Psoas muscle (tissue), 7 donors: ENCODE measurements at regions not wholly inside any gene's neighbourhood (a gene's known extent, or its start where the extent isn't known, plus 50 kb on each side); places are given as distances from the start of the nearest gene placed in this dataset.
"Not testable (repeated sequence)": the region's sequence is repeated elsewhere in the genome, so short reads cannot be mapped to it uniquely, and the experiment has no call there.

Experiments
- ATAC-seq, 4 donors: fragments of 200-7000 bp; cut with Tn5 transposase; one replicate each; pipeline ENCODE4 v1.9.1; 2020; ENCODE audit warnings: moderate library complexity in 3 of 4, mild to moderate bottlenecking in 2 of 4
- DNase-seq, 2 donors: peaks; one replicate each; pipeline ENCODE4 v3.0.0-alpha.2; 2020
- H3K27ac ChIP-seq: fragments of 200-600 bp; one replicate; pipeline ENCODE4 v1.8.0; 2022
- H3K27me3 ChIP-seq, 3 donors: fragments of 200-600 bp in 1 of 3; one replicate each; pipeline versions ENCODE4 v1.6.1 to v1.8.0; 2013 to 2022; ENCODE audit warnings: low read length in 2 of 3, mild to moderate bottlenecking in 2 of 3, moderate library complexity in 1 of 3; ENCODE audit not compliant: insufficient read depth in 3 of 3
- H3K36me3 ChIP-seq, 2 donors: fragments of 200-600 bp in 1 of 2; one replicate each; pipeline versions ENCODE4 v1.6.1 to v1.8.0; 2013 to 2022; ENCODE audit warnings: low read depth in 1 of 2, mild to moderate bottlenecking in 1 of 2, moderate library complexity in 1 of 2; ENCODE audit not compliant: insufficient read depth in 1 of 2
- H3K4me1 ChIP-seq: fragments of 200-600 bp; one replicate; pipeline ENCODE4 v1.8.0; 2022
- H3K4me3 ChIP-seq: fragments of 200-600 bp; one replicate; pipeline ENCODE4 v1.8.0; 2022; ENCODE audit warnings: mild to moderate bottlenecking
- H3K9me3 ChIP-seq: fragments of 200-600 bp; one replicate; pipeline ENCODE4 v1.8.0; 2022
- CTCF ChIP-seq: fragments of 200-600 bp; IDR thresholded peaks from one replicate; pipeline ENCODE4 v1.8.0; 2022; ENCODE audit warnings: antibody characterized with exemption
- WGBS, 3 donors: extraction: QIAGEN DNeasy Blood & Tissue Kit; methylation state at CpG; one replicate each; pipeline versions ENCODE4 v1.1.6 to v1.1.7; 2013; 5-methylcytosine and 5-hydroxymethylcytosine counted together
- intact Hi-C, 2 donors: fragments of 100-400 bp; cut with DNase I; formaldehyde crosslinking; loops; one replicate each; pipeline versions ENCODE4 v1.11.0 to v1.14.2; 2022
- donor health status: healthy with polysubstance abuse.
- donor health status: DM: no; HTN: no; CAD: no; lungs with moderate emphysema.
- donor health status: Bipolar disorder and iron deficiency.
- donor health status: healthy.
- donor health status: DM: yes; HTN: yes; CAD: no.
- donor health status: DM: no; HTN: no; CAD: no.
- donor health status: DM: yes; HTN: yes; CAD: no.

GRCh38 chr3:181604267-181604666 is 107.5 kb upstream of the SOX2 start:
- Histone ChIP-seq H3K27me3 (no peaks in the 10 kb centered on the region), H3K4me1 (no peaks in the 10 kb centered on the region), H3K27ac (no peak overlapping the region), H3K36me3 (no peaks in the 10 kb centered on the region), H3K9me3 (no peaks in the 10 kb centered on the region), H3K4me3 (no peak overlapping the region)
- DNase-seq (no peak), ATAC-seq (no peak)
- 77 to 87% (median 83%) methylated on average over 3 of the region's 3 CpGs for WGBS, 3 donors
- intact Hi-C loops = no loop called here
- TF ChIP-seq CTCF = no peak

DNA sequence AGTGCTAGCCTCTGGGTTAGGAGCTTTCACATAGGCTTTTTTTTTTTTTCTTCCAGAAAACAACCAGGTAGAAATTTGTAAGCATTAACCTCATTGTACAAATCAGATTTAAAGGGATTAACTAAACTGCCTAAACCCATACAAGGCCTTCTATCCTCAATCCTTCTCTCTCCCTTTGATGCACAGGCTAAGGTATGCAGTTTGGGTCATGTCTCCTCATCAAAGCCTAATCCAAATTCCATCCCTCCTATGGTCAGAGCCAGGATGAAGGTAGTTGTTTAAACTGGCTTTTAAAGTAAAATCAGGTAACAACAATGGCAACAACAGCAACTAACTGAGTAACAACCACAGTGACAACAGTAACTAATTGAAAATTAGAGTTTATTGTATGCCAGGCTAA is 115.6 kb upstream of the SOX2 start:
- no peaks in the 10 kb centered on the region for H3K9me3 ChIP-seq
- DNase-seq (no peak), ATAC-seq (no peak)
- no peak for TF ChIP-seq CTCF
- H3K27me3 ChIP-seq = no peaks in the 10 kb centered on the region
- intact Hi-C loops = no loop called here
- H3K4me3 ChIP-seq = no peak overlapping the region
- H3K36me3 ChIP-seq = no peaks in the 10 kb centered on the region
- no peaks in the 10 kb centered on the region for H3K4me1 ChIP-seq
- no peak overlapping the region for H3K27ac ChIP-seq

GRCh38 chr3:181590939-181591338 is 120.8 kb upstream of the SOX2 start:
- H3K9me3 ChIP-seq, H3K27ac ChIP-seq, intact Hi-C loops, ATAC-seq, H3K36me3 ChIP-seq, H3K4me3 ChIP-seq, DNase-seq, H3K4me1 ChIP-seq, H3K27me3 ChIP-seq: not testable (repeated sequence)
- WGBS, 3 donors = 82 to 86% (median 82%) methylated on average over 12 of the region's 12 CpGs

DNA sequence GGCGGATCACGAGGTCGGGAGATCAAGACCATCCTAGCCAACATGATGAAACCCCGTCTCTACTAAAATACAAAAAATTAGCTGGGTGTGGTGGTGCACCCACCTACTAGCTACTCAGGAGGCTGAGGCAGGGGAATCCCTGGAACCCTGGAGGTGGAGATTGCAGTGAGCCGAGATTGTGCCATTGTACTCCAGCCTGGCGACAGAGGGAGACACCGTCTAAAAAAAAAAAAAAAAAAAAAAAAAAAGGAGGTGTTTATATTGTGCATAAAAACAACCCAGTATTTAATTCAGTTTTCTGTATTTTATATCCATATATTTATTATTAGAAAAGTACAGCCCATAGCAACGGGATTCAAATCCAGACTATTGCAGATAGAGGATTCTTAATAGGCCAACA is 129.1 kb upstream of the SOX2 start:
- intact Hi-C loops = no loop called here
- WGBS, 3 donors = 86 to 90% (median 88%) methylated on average over 8 of the region's 8 CpGs
- no peak for ATAC-seq
- no peak overlapping the region for H3K4me3 ChIP-seq
- H3K36me3 ChIP-seq = no peaks in the 10 kb centered on the region
- no peak for DNase-seq
- no peak overlapping the region for H3K27ac ChIP-seq
- TF ChIP-seq CTCF = no peak
- H3K27me3 ChIP-seq = no peaks in the 10 kb centered on the region
- no peaks in the 10 kb centered on the region for H3K4me1 ChIP-seq
- no peaks in the 10 kb centered on the region for H3K9me3 ChIP-seq

GRCh38 chr3:181581656-181582055 is 130.1 kb upstream of the SOX2 start:
- H3K27me3 ChIP-seq = no peaks in the 10 kb centered on the region
- WGBS, 3 donors = 69 to 80% (median 79%) methylated on average over 4 of the region's 4 CpGs
- DNase-seq = no peak
- no peak overlapping the region for H3K4me3 ChIP-seq
- H3K27ac ChIP-seq = no peak overlapping the region
- intact Hi-C loops = no loop called here
- no peak for ATAC-seq
- H3K9me3 ChIP-seq = no peaks in the 10 kb centered on the region
- H3K36me3 ChIP-seq = no peaks in the 10 kb centered on the region
- TF ChIP-seq CTCF = no peak
- no peaks in the 10 kb centered on the region for H3K4me1 ChIP-seq
